Right lobe of liver (tissue), 4 donors: ENCODE measurements at regions not wholly inside any gene's neighbourhood (a gene's known extent, or its start where the extent isn't known, plus 50 kb on each side); places are given as distances from the start of the nearest gene placed in this dataset.

ENCODE experiments used
- CTCF ChIP-seq, 4 donors: fragments of 200-600 bp in 3 of 4; fragments of 450-650 bp in 1 of 4; IDR thresholded peaks; one replicate each; pipeline versions ENCODE4 v1.5.1 to v1.8.0; 2016 to 2022; ENCODE audit warnings: antibody characterized with exemption in 4 of 4, mild to moderate bottlenecking in 2 of 4
- POLR2A ChIP-seq: fragments of 450-650 bp; IDR thresholded peaks from one replicate; pipeline ENCODE4 v1.6.1; 2017; ENCODE audit warnings: antibody characterized with exemption, mild to moderate bottlenecking
- donor health status: DM: no; HTN: no; CAD: no.
- donor health status: DM: no; HTN: no; CAD: no.
- donor health status: DM: no; HTN: yes; CAD: no.

GRCh38 chr11:116543099-116543498, 229.7 kb downstream of the BUD13 start:
- TF ChIP-seq CTCF (IDR thresholded peaks at IDR 0.05) (no peak), POLR2A (no peak)
